KMS-11 (cell line): ENCODE measurements at regions not wholly inside any gene's neighbourhood (a gene's known extent, or its start where the extent isn't known, plus 50 kb on each side); places are given as distances from the start of the nearest gene placed in this dataset.

Experiments
- H2AFZ ChIP-seq: fragments of 200-600 bp; sonication (generic); 2 replicates; pipeline ENCODE4 v1.6.1; 2016; ENCODE audit warnings: antibody characterized with exemption, mixed run types, low read depth
- H3K27ac ChIP-seq: fragments of 200-600 bp; sonication (generic); 2 replicates; pipeline ENCODE4 v1.6.1; 2016; ENCODE audit warnings: mild to moderate bottlenecking, mixed run types
- H3K27me3 ChIP-seq: fragments of 200-600 bp; sonication (generic); 2 replicates; pipeline ENCODE4 v1.6.1; 2017; ENCODE audit warnings: mild to moderate bottlenecking, low read depth, mixed run types, moderate library complexity; ENCODE audit not compliant: insufficient read depth
- H3K36me3 ChIP-seq: fragments of 200-600 bp; sonication (generic); 2 replicates; pipeline ENCODE4 v1.6.1; 2017; ENCODE audit warnings: mild to moderate bottlenecking, mixed run types; ENCODE audit not compliant: insufficient read depth
- H3K4me1 ChIP-seq: fragments of 200-600 bp; sonication (generic); 2 replicates; pipeline ENCODE4 v1.6.1; 2016; ENCODE audit warnings: mild to moderate bottlenecking, low read depth, mixed run types; ENCODE audit not compliant: poor library complexity, severe bottlenecking
- H3K4me2 ChIP-seq: fragments of 200-600 bp; sonication (generic); 2 replicates; pipeline ENCODE4 v1.7.0; 2016; ENCODE audit warnings: mild to moderate bottlenecking, mixed run types
- H3K4me3 ChIP-seq: fragments of 200-600 bp; sonication (generic); IDR thresholded peaks from 2 replicates; pipeline ENCODE4 v1.6.1; 2017; ENCODE audit warnings: low read depth, low read length, mixed read lengths; ENCODE audit not compliant: insufficient read depth
- H3K79me2 ChIP-seq: fragments of 200-600 bp; sonication (generic); 2 replicates; pipeline ENCODE4 v1.6.1; 2016; ENCODE audit warnings: low read depth, mixed run types; ENCODE audit not compliant: insufficient read depth
- H3K9ac ChIP-seq: fragments of 200-600 bp; sonication (generic); 2 replicates; pipeline ENCODE4 v1.6.1; 2016; ENCODE audit warnings: mild to moderate bottlenecking, mixed run types
- H4K20me1 ChIP-seq: fragments of 200-600 bp; sonication (generic); 2 replicates; pipeline ENCODE4 v1.6.1; 2016; ENCODE audit warnings: mild to moderate bottlenecking, mixed run types; ENCODE audit not compliant: insufficient read depth
- CTCF ChIP-seq: fragments of 200-600 bp; sonication (generic); conservative IDR thresholded peaks from 2 replicates; pipeline ENCODE4 v1.6.1; 2017; ENCODE audit warnings: low read depth, mild to moderate bottlenecking, antibody characterized with exemption, low read length, moderate library complexity, mixed read lengths

GRCh38 chr12:94832780-94833681, 170.5 kb downstream of the NDUFA12 start:
- H3K79me2 ChIP-seq = no peaks in the 10 kb centered on the region

GRCh38 chr12:94832105-94832504, 171.4 kb downstream of the NDUFA12 start:
- TF ChIP-seq CTCF = no peak
- peak overlapping the region; percentile 80 for H3K4me2 ChIP-seq
- H3K27me3 ChIP-seq = no peaks in the 10 kb centered on the region
- H3K4me3 ChIP-seq = no peak overlapping the region
- H3K79me2 ChIP-seq = no peaks in the 10 kb centered on the region
- H4K20me1 ChIP-seq = no peaks in the 10 kb centered on the region
- no peaks in the 10 kb centered on the region for H3K36me3 ChIP-seq
- 0 out of 2 replicates have a peak overlapping the region, but pooled peaks have one; percentile 24 for H2AFZ ChIP-seq
- peak overlapping the region; percentile 92 for H3K27ac ChIP-seq
- peaks cover 46% of the 10 kb centered on the region for H3K4me1 ChIP-seq
- peak overlapping the region; percentile 48; the same call in 1 of the 2 replicates for H3K9ac ChIP-seq

More at GRCh38 chr12:94832780-94833681, 170.5 kb downstream of the NDUFA12 start:
- Histone ChIP-seq H3K4me1 (peaks cover 46% of the 10 kb centered on the region), H3K36me3 (no peaks in the 10 kb centered on the region), H3K9ac (no peak overlapping the region), H2AFZ (no peak overlapping the region), H3K4me2 (peak overlapping the region; percentile 80; the same call in 1 of the 2 replicates), H4K20me1 (no peaks in the 10 kb centered on the region), H3K27ac (peak overlapping the region; percentile 92; the same call in 1 of the 2 replicates), H3K4me3 (no peak overlapping the region), H3K27me3 (no peaks in the 10 kb centered on the region)
- TF ChIP-seq CTCF = no peak

GRCh38 chr12:94831081-94831751, 172.3 kb downstream of the NDUFA12 start:
- peak overlapping the region; percentile 48; the same call in 1 of the 2 replicates for H3K9ac ChIP-seq
- no peaks in the 10 kb centered on the region for H4K20me1 ChIP-seq
- H3K4me2 ChIP-seq = peak overlapping the region; percentile 80
- H3K79me2 ChIP-seq = no peaks in the 10 kb centered on the region
- TF ChIP-seq CTCF = no peak
- H3K36me3 ChIP-seq = no peaks in the 10 kb centered on the region
- H3K27ac ChIP-seq = peak overlapping the region; percentile 92
- no peak overlapping the region for H3K4me3 ChIP-seq
- no peaks in the 10 kb centered on the region for H3K27me3 ChIP-seq
- H2AFZ ChIP-seq = peak overlapping the region; percentile 24; the same call in 1 of the 2 replicates
- H3K4me1 ChIP-seq = peaks cover 46% of the 10 kb centered on the region

- H3K9ac ChIP-seq = peak overlapping the region; percentile 48; the same call in 1 of the 2 replicates
- TF ChIP-seq CTCF = no peak
- H3K79me2 ChIP-seq = no peaks in the 10 kb centered on the region
- peak overlapping the region; percentile 24; the same call in 1 of the 2 replicates for H2AFZ ChIP-seq
- H4K20me1 ChIP-seq = no peaks in the 10 kb centered on the region
- H3K4me2 ChIP-seq = peak overlapping the region; percentile 80
- peaks cover 46% of the 10 kb centered on the region for H3K4me1 ChIP-seq
- no peaks in the 10 kb centered on the region for H3K36me3 ChIP-seq
- H3K27me3 ChIP-seq = no peaks in the 10 kb centered on the region
- H3K4me3 ChIP-seq = no peak overlapping the region
- peak overlapping the region; percentile 92 for H3K27ac ChIP-seq
These were observed 173.9 kb downstream of the NDUFA12 start for GRCh38 chr12:94829552-94829951.
